ENCODE measurements at regions not wholly inside any gene's neighbourhood (a gene's known extent, or its start where the extent isn't known, plus 50 kb on each side); places are given as distances from the start of the nearest gene placed in this dataset.

DNA sequence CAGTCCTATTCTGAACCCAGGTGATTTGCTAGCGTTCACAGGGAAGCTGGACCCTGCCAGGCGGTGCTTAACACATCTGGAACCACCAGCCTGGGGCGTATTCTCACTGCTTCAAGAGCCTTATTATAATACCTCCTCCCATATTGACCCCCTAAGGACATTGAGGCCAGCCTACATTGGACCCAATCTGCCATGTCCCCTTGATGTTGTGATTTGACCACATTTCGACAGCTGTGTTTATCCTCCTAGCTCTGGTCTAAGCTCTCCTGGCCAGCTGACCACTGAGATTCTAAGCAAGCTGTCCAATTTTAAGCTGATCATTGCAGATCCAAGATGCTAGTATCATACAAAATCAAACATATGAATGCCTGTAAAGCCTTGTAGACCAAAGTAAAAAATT is 148.1 kb upstream of the BLID start:
- TF ChIP-seq, protein P1, sequence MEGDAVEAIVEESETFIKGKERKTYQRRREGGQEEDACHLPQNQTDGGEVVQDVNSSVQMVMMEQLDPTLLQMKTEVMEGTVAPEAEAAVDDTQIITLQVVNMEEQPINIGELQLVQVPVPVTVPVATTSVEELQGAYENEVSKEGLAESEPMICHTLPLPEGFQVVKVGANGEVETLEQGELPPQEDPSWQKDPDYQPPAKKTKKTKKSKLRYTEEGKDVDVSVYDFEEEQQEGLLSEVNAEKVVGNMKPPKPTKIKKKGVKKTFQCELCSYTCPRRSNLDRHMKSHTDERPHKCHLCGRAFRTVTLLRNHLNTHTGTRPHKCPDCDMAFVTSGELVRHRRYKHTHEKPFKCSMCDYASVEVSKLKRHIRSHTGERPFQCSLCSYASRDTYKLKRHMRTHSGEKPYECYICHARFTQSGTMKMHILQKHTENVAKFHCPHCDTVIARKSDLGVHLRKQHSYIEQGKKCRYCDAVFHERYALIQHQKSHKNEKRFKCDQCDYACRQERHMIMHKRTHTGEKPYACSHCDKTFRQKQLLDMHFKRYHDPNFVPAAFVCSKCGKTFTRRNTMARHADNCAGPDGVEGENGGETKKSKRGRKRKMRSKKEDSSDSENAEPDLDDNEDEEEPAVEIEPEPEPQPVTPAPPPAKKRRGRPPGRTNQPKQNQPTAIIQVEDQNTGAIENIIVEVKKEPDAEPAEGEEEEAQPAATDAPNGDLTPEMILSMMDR (IDR thresholded peaks at IDR 0.05; ENCODE audit: borderline replicate concordance, extremely low read depth, low read length, poor library complexity, severe bottlenecking), result no peak
- TF ChIP-seq EZH2 (IDR thresholded peaks at IDR 0.05; ENCODE audit: borderline replicate concordance, low read depth, low read length, severe bottlenecking), result no peak
